ENCODE measurements at regions not wholly inside any gene's neighbourhood (a gene's known extent, or its start where the extent isn't known, plus 50 kb on each side); places are given as distances from the start of the nearest gene placed in this dataset.
"Not testable (repeated sequence)": the region's sequence is repeated elsewhere in the genome, so short reads cannot be mapped to it uniquely, and the experiment has no call there.

GRCh38 chr7:142698429-142698828 lies 50.8 kb upstream of the PRSS1 start:
- no peak for DNase-seq

- DNase-seq = no peak
Observed at GRCh38 chr7:142697270-142697669, 52.0 kb upstream of the PRSS1 start.

- DNase-seq = no peak
Observed at GRCh38 chr7:142696456-142697179, 52.7 kb upstream of the PRSS1 start.

- no peak for DNase-seq
Observed at GRCh38 chr7:142693911-142694310, 55.4 kb upstream of the PRSS1 start.

GRCh38 chr7:142690554-142691182 lies 58.6 kb upstream of the PRSS1 start:
- no peak for DNase-seq

- no peak for DNase-seq
Observed at GRCh38 chr7:142689439-142690120, 59.7 kb upstream of the PRSS1 start.

GRCh38 chr7:142685877-142686508 lies 63.3 kb upstream of the PRSS1 start:
- DNase-seq = no peak

- no peak for DNase-seq
Observed at GRCh38 chr7:142681314-142682092, 67.8 kb upstream of the PRSS1 start.

- DNase-seq = no peak
Observed at GRCh38 chr7:142671506-142671905, 77.8 kb upstream of the PRSS1 start.

- DNase-seq = no peak
Observed at GRCh38 chr7:142670511-142670910, 78.8 kb upstream of the PRSS1 start.

GRCh38 chr7:142669074-142669654 lies 80.1 kb upstream of the PRSS1 start:
- no peak for DNase-seq

- DNase-seq = no peak
Observed at GRCh38 chr7:142668495-142668894, 80.8 kb upstream of the PRSS1 start.

GRCh38 chr7:142657376-142657775 lies 91.9 kb upstream of the PRSS1 start:
- no peak for DNase-seq

GRCh38 chr7:142654398-142654797 lies 94.9 kb upstream of the PRSS1 start:
- no peak for DNase-seq

- DNase-seq = no peak
Observed at GRCh38 chr7:142647749-142648148, 101.5 kb upstream of the PRSS1 start.

- DNase-seq = no peak
Observed at GRCh38 chr7:142646386-142647140, 102.7 kb upstream of the PRSS1 start.

GRCh38 chr7:142645777-142646176 lies 103.5 kb upstream of the PRSS1 start:
- DNase-seq = no peak

GRCh38 chr7:142642316-142642715 lies 107.0 kb upstream of the PRSS1 start:
- DNase-seq = no peak

GRCh38 chr7:142641252-142641651 lies 108.0 kb upstream of the PRSS1 start:
- not testable (repeated sequence) for DNase-seq

GRCh38 chr7:142638581-142638980 lies 110.7 kb upstream of the PRSS1 start:
- DNase-seq = no peak

- no peak for DNase-seq
Observed at GRCh38 chr7:142637240-142637639, 112.0 kb upstream of the PRSS1 start.

GRCh38 chr7:142636751-142637150 lies 112.5 kb upstream of the PRSS1 start:
- no peak for DNase-seq

Data from NCI-H446 (cell line).